Lower leg skin (tissue), 3 donors: ENCODE measurements at regions not wholly inside any gene's neighbourhood (a gene's known extent, or its start where the extent isn't known, plus 50 kb on each side); places are given as distances from the start of the nearest gene placed in this dataset.

Experiments
- CTCF ChIP-seq, 3 donors: fragments of 450-650 bp; IDR thresholded peaks; one replicate each; pipeline ENCODE4 v1.5.1; 2016; ENCODE audit warnings: antibody characterized with exemption in 3 of 3, mild to moderate bottlenecking in 3 of 3, moderate library complexity in 2 of 3
- POLR2A ChIP-seq, 2 donors: fragments of 450-650 bp; IDR thresholded peaks; one replicate each; pipeline ENCODE4 v1.6.1; 2016 to 2017; ENCODE audit warnings: antibody characterized with exemption in 2 of 2, mild to moderate bottlenecking in 1 of 2, moderate library complexity in 1 of 2

- no peak for TF ChIP-seq CTCF (IDR thresholded peaks at IDR 0.05)
- TF ChIP-seq POLR2A (IDR thresholded peaks at IDR 0.05): no peak
Measured at GRCh38 chr17:33949100-33949499, 306.0 kb upstream of the CCL2 start.
